Vagina (tissue), 2 donors: ENCODE measurements at regions not wholly inside any gene's neighbourhood (a gene's known extent, or its start where the extent isn't known, plus 50 kb on each side); places are given as distances from the start of the nearest gene placed in this dataset.

ENCODE experiments used
- DNase-seq, 2 donors: peaks; one replicate each; pipeline ENCODE4 v3.0.0-alpha.2; 2017; ENCODE audit errors: extremely low spot score in 2 of 2
- H3K27ac ChIP-seq: fragments of 200-600 bp; sonication (generic); one replicate; pipeline ENCODE4 v1.5.1; 2019
- H3K27me3 ChIP-seq: fragments of 200-600 bp; sonication (generic); one replicate; pipeline ENCODE4 v1.5.1; 2019
- H3K36me3 ChIP-seq, 2 donors: fragments of 200-600 bp; sonication (generic); one replicate each; pipeline ENCODE4 v1.5.1; 2017 to 2019
- H3K4me1 ChIP-seq: fragments of 200-600 bp; sonication (generic); one replicate; pipeline ENCODE4 v1.5.1; 2019
- H3K4me3 ChIP-seq, 2 donors: fragments of 200-600 bp; sonication (generic); 1 replicate in 1 of 2; 2 replicates in 1 of 2; pipeline ENCODE4 v1.5.1; 2016 to 2019
- H3K9me3 ChIP-seq: fragments of 200-600 bp; sonication (generic); one replicate; pipeline ENCODE4 v1.5.1; 2019
- CTCF ChIP-seq, 3 experiments: fragments of 450-650 bp in 2 of 3; fragments of 200-600 bp in 1 of 3; sonication (generic) in 1 of 3; IDR thresholded peaks; one replicate each; pipeline ENCODE4 v1.5.1; 2017 to 2019; ENCODE audit warnings: antibody characterized with exemption in 3 of 3, mild to moderate bottlenecking in 2 of 3, moderate library complexity in 2 of 3
- POLR2A ChIP-seq, 2 donors: fragments of 450-650 bp; IDR thresholded peaks; one replicate each; pipeline ENCODE4 v1.6.1; 2017; ENCODE audit warnings: antibody characterized with exemption in 2 of 2, mild to moderate bottlenecking in 2 of 2, moderate library complexity in 2 of 2
- POLR2AphosphoS5 ChIP-seq, 2 donors: sonication (generic); formaldehyde crosslinking; IDR thresholded peaks; one replicate each; pipeline ENCODE4 v1.9.0; 2017; ENCODE audit warnings: antibody characterized with exemption in 2 of 2, mild to moderate bottlenecking in 2 of 2, low read depth in 1 of 2; ENCODE audit not compliant: insufficient read depth in 1 of 2
- intact Hi-C: fragments of 100-400 bp; cut with DNase I; formaldehyde crosslinking; loops from one replicate; pipeline ENCODE4 v1.15.1; 2023

DNA sequence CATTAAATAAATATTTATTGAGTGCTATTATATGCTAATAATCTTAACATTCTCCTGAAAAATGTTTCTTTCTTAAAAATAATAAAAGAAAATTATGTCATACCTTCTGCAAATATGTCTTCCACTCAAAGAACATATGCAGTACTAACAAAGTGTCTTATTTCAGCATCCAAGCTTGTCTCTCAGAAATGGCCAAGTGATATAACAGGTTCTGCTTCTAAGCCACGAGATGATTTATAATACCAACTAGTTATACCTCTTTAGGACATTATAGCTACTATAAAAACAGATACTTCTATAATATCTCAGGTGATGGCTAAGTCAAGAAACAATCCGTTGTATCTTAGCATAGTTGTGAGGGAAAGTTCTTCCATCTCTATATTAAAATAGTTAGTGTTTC, 128.1 kb upstream of the ARID2 start:
- no peak for DNase-seq
- H3K4me3 ChIP-seq = no peak overlapping the region
- no peaks in the 10 kb centered on the region for H3K27me3 ChIP-seq
- TF ChIP-seq POLR2AphosphoS5 (IDR thresholded peaks at IDR 0.05; ENCODE audit: insufficient read depth in 1 of 2, low read depth in 1 of 2) = no peak
- no peaks in the 10 kb centered on the region for H3K9me3 ChIP-seq
- H3K4me1 ChIP-seq = no peaks in the 10 kb centered on the region
- H3K27ac ChIP-seq = no peak overlapping the region
- intact Hi-C loops = loop anchor here (2.0 kb wide), 1 partner anchor 31 kb away; no protein-coding TSS in a partner anchor
- H3K36me3 ChIP-seq = no peaks in the 10 kb centered on the region

GRCh38 chr12:45601888-45602287, 127.6 kb upstream of the ARID2 start:
- Histone ChIP-seq H3K9me3 (no peaks in the 10 kb centered on the region), H3K27ac (no peak overlapping the region), H3K27me3 (no peaks in the 10 kb centered on the region), H3K4me3 (no peak overlapping the region), H3K4me1 (no peaks in the 10 kb centered on the region), H3K36me3 (no peaks in the 10 kb centered on the region)
- no peak for TF ChIP-seq POLR2AphosphoS5 (IDR thresholded peaks at IDR 0.05; ENCODE audit: insufficient read depth in 1 of 2, low read depth in 1 of 2)
- TF ChIP-seq CTCF (IDR thresholded peaks at IDR 0.05) = no peak
- intact Hi-C loops = loop anchor here (2.0 kb wide), 1 partner anchor 31 kb away; no protein-coding TSS in a partner anchor
- DNase-seq = no peak

- intact Hi-C loops = no loop called here
- no peak overlapping the region for H3K27ac ChIP-seq
- H3K36me3 ChIP-seq = no peaks in the 10 kb centered on the region
- H3K9me3 ChIP-seq = no peaks in the 10 kb centered on the region
- no peak for DNase-seq
- H3K27me3 ChIP-seq = no peaks in the 10 kb centered on the region
- no peaks in the 10 kb centered on the region for H3K4me1 ChIP-seq
- TF ChIP-seq POLR2AphosphoS5 (IDR thresholded peaks at IDR 0.05; ENCODE audit: insufficient read depth in 1 of 2, low read depth in 1 of 2) = no peak
- H3K4me3 ChIP-seq = no peak overlapping the region
These were observed 123.9 kb upstream of the ARID2 start for GRCh38 chr12:45605624-45606023.

DNA sequence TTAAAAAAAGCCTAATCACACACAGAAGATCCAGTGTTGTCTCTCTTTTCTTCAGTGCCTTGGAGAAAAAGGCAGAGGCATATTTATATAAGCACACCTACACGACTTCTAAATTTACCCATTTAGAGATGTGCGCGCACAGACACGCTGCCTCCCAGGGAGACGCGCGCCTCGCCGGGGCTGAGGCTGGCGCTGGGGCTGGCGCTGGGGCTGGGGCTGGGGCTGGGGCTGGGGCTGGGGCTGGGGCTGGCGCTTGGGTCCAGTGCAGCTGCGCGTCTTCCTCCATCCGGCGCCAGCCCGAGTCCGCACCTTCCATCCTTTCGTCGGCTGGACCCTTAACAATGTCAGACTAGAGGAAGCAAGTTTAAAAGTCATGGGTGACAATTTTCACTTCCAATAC, 118.4 kb upstream of the ARID2 start:
- Histone ChIP-seq H3K4me1 (no peaks in the 10 kb centered on the region), H3K27ac (no peak overlapping the region), H3K36me3 (no peaks in the 10 kb centered on the region), H3K4me3 (no peak overlapping the region), H3K9me3 (no peaks in the 10 kb centered on the region), H3K27me3 (no peaks in the 10 kb centered on the region)
- intact Hi-C loops = no loop called here
- no peak for TF ChIP-seq POLR2A (IDR thresholded peaks at IDR 0.05)
- no peak for TF ChIP-seq POLR2AphosphoS5 (IDR thresholded peaks at IDR 0.05; ENCODE audit: insufficient read depth in 1 of 2, low read depth in 1 of 2)
- no peak for TF ChIP-seq CTCF (IDR thresholded peaks at IDR 0.05)
- DNase-seq = no peak

- no peak for DNase-seq
- H3K27me3 ChIP-seq = no peaks in the 10 kb centered on the region
- H3K36me3 ChIP-seq = no peaks in the 10 kb centered on the region
- H3K4me1 ChIP-seq = no peaks in the 10 kb centered on the region
- H3K27ac ChIP-seq = no peak overlapping the region
- H3K9me3 ChIP-seq = no peaks in the 10 kb centered on the region
- intact Hi-C loops = no loop called here
- no peak overlapping the region for H3K4me3 ChIP-seq
- TF ChIP-seq POLR2AphosphoS5 (IDR thresholded peaks at IDR 0.05; ENCODE audit: insufficient read depth in 1 of 2, low read depth in 1 of 2) (no peak), CTCF (IDR thresholded peaks at IDR 0.05) (no peak), POLR2A (IDR thresholded peaks at IDR 0.05) (no peak)
These were observed 118.0 kb upstream of the ARID2 start for GRCh38 chr12:45611495-45611894.

- TF ChIP-seq POLR2AphosphoS5 (IDR thresholded peaks at IDR 0.05; ENCODE audit: insufficient read depth in 1 of 2, low read depth in 1 of 2) (no peak), POLR2A (IDR thresholded peaks at IDR 0.05) (no peak), CTCF (IDR thresholded peaks at IDR 0.05) (no peak)
- intact Hi-C loops = no loop called here
- H3K27me3 ChIP-seq = no peaks in the 10 kb centered on the region
- no peaks in the 10 kb centered on the region for H3K36me3 ChIP-seq
- no peak overlapping the region for H3K27ac ChIP-seq
- DNase-seq = no peak
- no peaks in the 10 kb centered on the region for H3K4me1 ChIP-seq
- no peaks in the 10 kb centered on the region for H3K9me3 ChIP-seq
- H3K4me3 ChIP-seq = no peak overlapping the region
These were observed 117.3 kb upstream of the ARID2 start for GRCh38 chr12:45612044-45612794.
